AG20443 (cell line): ENCODE measurements at regions not wholly inside any gene's neighbourhood (a gene's known extent, or its start where the extent isn't known, plus 50 kb on each side); places are given as distances from the start of the nearest gene placed in this dataset.

Experiments used
- DNase-seq: peaks from one replicate; pipeline ENCODE4 v3.0.0; 2012; ENCODE audit warnings: low spot score, mixed read lengths

DNA sequence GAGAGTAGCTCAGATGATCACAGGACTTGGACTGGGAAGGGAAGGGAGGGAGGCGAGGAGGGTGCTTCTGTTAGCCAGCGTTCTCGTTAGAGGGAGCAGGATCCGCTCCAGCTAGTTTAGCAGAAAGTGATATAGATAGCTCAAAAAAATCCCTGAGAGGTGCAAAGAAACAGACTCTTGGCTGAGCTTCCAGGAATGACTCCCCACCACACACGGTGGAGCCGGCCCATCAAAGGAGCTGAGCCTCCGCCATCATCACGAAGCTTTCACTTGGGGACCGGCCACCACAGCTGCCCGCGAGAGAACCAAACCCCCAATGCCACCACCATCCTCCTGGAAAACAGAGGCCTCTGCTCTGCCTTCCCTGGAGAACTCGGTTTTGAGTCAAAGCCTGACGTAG is 124.6 kb upstream of the BCL2L14 start:
- DNase-seq = no peak

DNA sequence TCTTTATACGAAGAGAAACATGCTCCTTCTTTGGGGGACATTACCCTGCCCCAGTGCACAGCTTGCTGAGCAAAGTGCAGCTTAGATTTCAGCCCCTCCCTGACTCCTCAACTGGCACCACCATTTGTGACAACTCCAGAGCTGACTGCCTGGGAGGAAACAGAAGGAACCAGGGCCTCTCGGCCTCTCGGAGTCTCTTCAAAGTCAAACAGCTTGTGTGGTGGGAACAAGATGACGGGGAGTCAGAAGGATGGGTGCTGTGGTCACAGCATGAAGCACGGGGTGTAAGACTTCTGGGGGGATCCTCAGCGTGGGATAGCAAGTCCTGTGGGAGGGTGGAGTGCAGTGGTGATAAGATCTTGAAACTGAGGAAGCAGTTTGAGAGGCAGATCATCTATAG is 123.5 kb upstream of the BCL2L14 start:
- no peak for DNase-seq

DNA sequence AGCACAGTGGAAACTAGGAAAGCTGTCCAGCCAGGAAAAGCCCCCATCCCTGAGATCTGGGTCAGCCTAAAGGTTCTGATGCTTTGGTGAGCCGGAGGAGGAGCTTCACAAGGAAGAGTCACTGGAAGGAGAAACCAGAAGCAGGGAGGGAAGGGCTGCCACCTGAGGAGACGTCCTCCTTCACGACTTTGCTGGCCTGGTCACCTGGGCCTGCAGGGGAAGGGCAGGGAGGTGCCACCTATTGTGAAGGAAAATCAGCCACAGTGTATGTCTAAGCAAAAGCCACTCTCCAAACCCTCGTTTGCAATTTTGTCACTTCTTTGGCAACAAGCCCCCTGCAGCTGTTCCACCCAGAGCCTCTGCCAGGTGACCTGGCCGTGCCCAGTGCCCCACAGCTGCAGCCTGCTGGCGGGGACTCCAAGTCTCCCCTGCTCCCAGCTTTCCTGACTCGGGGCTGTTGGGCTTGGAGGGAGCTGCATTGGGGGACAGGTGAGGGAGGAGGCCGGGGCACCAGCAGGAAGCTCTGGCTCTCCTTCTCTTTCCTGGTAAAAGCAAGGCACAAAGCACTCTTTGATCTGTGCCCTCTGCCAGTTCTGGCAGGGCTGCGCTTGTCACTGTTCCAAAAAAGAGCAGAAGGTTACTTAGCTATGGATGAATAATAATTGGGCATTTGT is 120.9 kb upstream of the BCL2L14 start:
- no peak for DNase-seq

DNA sequence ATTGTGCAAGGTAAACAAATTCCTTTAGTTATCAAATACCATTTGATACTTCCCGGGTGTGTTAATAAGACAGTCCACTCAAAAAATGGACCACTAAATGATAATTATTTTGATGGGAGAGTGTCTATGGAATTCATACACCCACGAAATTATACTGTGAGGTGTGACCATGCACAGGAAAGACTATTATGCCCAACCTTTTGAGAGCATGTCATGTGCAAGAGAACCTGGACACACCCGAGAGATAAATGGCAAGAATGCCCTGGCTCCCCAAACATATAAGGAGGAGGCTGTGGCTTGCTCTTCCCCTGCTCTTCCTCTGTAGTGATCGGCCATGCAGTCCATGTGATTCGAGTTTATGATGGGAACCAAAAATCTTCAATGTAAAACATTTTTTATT is 119.5 kb upstream of the BCL2L14 start:
- no peak for DNase-seq

DNA sequence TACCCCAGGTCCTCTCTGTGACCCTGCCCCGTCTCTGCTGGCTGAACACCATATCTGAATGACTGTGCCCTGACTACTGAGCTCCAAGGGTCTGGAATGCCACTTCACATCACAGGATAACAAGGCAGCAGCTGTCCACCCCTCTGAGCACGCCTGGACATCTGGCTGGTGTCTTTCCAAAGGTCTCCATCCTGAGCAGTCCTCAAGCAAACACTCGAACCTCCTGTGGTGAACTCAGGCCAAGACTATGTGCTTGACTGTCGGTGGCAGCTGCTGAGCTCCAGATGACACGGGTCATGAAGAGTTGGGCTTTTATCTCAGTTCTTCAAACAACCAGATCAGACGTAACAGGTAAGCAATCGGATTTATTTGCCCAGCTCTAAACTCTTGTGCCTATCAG is 117.2 kb upstream of the BCL2L14 start:
- DNase-seq = no peak

DNA sequence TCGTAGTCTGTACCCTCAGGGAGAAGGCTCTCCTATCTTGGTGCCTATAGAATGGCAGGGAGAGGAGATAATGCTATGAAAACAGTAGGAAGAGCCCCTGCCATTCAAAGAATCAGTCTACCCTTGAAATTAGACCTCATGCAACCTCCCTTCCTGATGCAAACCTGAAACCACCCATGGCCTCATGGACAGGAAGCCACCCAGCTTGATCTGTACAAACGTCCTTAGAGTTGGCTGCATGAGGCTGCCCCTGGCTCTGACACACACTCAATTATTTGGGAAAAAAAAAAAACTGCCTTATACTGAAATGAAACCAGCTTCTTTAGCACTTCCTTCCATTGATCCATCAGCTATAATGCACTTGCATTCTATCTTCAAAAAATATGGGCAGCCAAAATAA is 116.6 kb upstream of the BCL2L14 start:
- no peak for DNase-seq

GRCh38 chr12:11958221-11959091 is 112.3 kb upstream of the BCL2L14 start:
- DNase-seq = peak; percentile 96

GRCh38 chr12:11959117-11959823 is 111.5 kb upstream of the BCL2L14 start:
- DNase-seq = no peak

GRCh38 chr12:11960646-11961045 is 110.1 kb upstream of the BCL2L14 start:
- no peak for DNase-seq

DNA sequence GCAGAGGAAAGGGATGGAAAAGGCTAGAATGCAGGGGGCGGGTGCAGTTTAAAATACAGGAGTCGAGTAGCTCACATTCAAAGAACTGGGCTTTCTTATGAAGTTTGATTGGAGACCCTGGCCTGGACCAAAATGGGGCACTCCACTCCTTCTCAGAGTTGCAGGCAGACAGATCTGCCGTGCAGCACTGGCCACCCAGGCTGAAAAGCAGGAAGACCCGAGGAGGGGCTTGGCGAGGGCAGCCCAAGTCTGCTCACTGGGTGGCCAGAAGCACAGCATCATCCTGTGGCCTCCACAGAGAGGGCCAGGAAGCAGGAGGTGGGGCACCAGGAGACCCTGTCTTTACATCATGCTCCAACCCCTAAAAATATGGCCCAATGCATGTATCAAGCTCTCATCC is 109.1 kb upstream of the BCL2L14 start:
- no peak for DNase-seq

DNA sequence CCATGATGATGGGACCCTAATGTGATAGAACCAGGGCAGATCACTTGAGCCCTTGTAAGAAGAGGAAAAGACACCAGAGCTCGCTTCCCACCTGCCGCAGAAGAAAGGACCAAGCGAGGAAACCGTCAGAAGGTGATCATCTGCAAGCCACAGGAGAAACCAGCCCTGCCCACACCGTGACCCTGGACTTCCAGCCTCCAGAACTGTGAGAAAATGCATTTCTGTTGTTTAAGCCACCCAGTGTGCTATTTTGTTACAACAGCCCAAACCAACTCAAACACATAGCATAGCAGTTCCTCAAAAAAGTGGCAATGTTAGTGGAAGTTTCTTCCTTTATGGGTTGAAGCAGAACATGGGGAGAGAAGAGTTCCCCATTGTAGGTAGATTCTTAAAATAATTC is 107.9 kb upstream of the BCL2L14 start:
- DNase-seq = no peak

DNA sequence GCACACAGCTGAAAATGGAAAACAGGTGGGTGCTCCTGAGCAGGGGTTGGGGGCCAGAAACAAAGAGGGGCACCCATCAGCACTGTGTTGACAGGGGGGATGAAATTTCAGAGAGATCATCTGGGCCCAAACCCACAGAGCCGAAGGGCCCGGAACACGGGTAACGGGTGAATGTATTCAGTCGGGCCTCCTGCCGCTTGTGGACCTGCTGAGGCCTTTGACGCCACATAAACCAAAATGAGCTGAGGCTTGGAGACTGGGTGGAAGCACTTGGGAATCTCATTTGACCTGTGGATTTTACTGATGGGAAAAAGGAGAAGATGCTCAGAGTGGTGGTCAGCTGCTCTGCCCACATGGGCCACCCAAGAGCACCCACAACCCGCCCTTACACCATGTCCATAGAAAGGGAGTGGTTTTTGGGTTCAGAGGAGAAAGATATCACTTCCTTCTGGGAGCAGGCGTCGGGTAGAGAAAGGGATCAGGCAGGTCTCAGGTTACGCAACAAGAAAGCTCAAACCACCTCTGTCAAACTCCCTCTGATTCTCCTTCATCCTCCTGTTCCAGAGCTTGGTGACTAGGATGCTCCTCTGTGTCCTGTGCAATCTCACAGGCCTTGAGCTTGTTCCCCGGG is 106.8 kb upstream of the BCL2L14 start:
- no peak for DNase-seq

DNA sequence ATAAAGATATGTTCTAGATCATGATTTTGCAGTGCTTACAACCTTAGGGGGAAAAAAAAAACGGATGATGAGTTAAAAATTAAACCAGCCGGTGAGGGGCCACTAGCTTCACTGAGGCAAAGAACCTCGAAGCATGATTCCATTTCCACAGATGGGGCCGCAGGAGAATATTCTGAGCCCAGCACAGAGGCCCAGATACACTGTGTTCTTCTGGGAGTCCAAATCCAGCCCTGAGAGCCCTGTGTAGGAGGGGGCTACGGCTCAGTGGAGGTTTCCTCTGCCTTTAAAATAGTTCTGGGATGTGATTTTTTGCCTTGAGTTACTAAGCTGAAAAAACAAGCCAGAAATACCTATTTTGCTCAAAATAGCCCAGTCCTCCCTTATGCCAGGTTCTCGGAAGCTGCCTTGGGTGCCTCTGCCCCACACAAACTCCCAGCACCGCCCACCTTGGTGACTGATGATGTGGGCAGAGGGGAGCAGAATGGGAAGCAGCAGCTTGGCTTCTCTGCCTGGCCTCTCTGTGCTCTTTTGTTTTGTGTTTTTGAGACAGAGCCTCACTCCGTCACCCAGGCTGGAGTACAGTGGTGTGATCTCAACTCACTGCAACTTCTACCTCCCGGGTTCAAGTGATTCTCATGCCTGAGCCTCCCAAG is 105.4 kb upstream of the BCL2L14 start:
- DNase-seq = no peak

DNA sequence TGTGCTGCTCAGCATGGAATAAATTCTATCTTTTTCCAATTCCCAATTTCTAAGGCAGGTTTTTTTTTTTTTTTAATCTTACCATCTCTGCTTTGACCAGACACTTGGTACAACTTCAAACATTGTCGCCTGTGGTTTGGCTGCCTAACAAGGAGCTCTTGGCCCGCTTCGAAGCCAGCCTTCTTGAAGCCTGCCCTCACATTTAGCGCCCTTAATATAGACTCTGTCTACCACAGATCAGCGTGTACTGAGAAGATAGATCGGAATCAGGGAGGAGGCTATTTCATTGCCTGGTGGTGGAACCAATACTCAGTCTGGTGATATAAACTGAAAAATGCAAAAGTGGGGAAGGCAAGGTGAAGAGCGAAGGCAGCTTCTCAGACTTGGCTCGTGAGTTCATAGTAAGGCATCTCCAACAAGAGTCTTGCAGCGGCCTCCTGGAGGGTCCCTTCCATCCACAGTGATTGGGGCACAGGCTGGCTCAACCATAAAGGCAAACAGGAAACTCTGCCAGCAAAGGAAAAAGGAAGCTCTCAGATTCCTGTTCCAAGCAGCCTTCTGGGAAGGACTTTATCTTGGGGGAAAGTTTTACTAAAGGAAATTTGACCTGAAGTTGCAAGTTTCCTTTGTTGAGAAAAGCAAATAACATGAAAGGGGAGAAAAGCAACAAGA is 103.2 kb upstream of the BCL2L14 start:
- no peak for DNase-seq

- DNase-seq = no peak
Measured at GRCh38 chr12:11968048-11968383, 102.7 kb upstream of the BCL2L14 start.

DNA sequence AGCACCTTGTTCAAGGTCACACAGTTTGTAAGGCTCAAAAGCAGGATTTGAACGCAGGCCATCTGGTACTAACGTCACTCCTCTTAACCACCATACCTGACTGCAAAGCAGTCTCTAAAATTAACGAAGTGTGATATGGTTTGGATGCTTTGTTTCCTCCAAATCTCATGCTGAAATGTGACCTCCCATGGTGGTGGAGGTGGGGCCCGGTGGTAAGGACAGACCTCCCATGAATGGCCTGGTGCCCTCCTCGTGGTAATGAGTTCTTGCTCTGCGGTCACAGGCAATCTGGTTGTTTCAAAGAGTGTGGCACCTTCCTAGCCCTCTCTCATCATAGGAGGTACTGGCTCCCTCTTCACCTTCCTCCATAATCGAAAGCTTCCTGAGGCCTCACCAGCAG is 102.2 kb upstream of the BCL2L14 start:
- DNase-seq = no peak

GRCh38 chr12:11969437-11970154 is 101.1 kb upstream of the BCL2L14 start:
- DNase-seq = no peak

DNA sequence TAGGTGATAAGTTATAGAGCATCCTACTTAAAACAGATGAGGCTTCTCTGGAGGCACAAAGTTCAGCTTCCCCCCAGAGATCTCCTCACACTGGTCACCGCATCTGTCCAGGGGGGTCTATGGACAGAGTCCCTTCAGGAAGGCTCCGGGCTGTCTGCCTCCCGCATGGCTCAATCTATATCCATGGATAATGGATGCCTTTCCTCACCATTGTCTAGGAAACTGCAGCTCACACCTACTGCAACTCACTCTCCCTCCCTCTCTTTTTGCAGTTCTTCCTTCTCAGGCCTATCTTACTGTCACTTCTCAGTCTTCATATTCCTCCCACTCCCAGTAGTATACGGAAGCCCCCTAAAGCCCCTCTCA is 100.6 kb upstream of the BCL2L14 start:
- no peak for DNase-seq

GRCh38 chr12:11973396-11973795 is 97.3 kb upstream of the BCL2L14 start:
- no peak for DNase-seq

DNA sequence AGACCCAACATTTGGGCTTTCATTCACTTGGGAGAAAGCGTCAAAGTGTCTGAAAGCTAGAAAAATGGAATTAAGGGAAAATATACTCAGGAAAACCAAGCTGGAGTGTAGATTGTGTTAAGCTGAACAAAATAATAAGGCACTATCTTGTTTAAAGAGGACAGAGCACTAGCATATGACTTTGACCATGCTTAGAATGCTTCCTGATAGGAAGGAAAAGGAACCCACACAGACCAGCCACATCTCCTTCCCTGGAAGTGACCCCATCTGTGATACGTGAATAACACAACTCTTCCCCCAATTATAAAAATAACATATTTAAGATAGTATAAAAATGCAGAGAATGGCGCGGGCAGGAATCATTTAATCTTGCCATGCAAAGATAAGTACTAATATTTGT is 94.7 kb upstream of the BCL2L14 start:
- no peak for DNase-seq
